ENCODE measurements at regions not wholly inside any gene's neighbourhood (a gene's known extent, or its start where the extent isn't known, plus 50 kb on each side); places are given as distances from the start of the nearest gene placed in this dataset.
"Not testable (repeated sequence)": the region's sequence is repeated elsewhere in the genome, so short reads cannot be mapped to it uniquely, and the experiment has no call there.

DNA sequence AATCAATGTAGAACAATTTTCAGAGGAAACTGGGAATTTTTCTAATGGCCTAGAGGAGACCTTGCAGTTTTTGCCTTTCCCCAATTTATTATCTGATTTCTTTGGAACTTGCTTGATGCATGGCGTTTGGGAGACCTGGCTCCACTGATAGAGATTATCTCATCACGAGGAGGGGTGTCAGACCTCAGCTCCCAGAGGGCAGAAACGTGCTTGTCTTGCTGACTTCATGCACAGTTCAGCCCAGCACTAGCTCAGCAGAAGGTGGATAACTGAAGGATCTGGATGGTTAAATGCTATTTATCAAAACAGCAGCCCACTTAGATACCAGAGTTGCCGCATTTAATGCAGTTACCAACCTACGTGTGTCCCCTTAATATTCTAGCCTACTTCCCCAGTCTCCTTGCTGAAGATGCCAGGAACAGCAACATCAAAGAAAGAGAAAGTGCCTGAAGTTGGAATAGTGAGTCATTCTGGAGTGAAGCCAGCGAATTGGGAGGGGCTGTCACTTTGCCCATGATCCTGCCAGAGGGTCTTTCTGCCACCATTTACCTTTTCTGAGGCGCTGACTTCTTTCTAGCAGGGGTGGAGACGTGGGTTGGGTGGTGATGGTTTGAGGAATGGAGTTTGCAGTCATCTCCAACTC, 133.5 kb upstream of the CADM1 start:
- no peak overlapping the region for H3K4me3 ChIP-seq

DNA sequence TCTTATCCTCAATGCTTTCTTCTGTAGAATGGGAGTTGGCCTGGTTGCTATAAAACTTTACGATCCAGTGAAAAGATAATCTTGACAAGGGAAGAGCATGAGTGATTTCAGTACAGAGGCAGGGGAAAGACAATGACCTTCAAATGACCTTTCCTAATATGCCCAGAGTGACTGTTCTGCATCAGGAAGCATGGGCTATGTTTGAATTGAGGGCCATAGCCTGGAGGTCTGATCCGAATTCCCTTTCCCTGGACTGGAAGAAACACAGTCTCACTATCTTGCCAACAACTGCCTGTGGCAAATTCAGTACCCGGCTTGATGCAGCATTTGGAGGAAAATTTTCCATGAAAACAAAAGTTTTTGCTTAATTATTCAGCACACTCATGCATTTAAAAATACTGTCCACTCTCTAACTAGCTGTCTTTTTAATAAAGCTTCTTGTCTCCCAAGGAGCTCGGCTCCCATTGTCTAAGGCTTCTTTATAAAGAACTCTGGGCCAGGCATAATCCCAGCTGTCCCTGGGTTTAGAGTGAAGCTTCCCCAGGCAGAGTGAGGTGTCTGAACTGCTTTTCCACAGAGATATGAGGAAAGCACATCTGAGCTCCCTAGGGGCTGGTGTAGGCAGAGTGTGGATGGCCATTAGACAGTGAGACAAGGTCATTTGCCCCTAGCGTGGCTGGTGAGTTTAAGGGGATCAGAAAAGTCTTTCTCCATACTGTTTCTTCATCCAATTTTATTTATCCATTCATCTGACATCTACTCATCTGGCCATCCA, 132.7 kb upstream of the CADM1 start:
- ATAC-seq: no peak
- Histone ChIP-seq H3K27ac (no peak overlapping the region), H3K36me3 (no peaks in the 10 kb centered on the region), H3K27me3 (peaks cover 3% of the 10 kb centered on the region), H3K4me3 (no peak overlapping the region), H3K4me1 (no peaks in the 10 kb centered on the region), H3K9me3 (no peaks in the 10 kb centered on the region)
- WGBS, 2 donors (ENCODE audit: low coverage in 1 of 2): 74 to 89% methylated on average over 4 to 5 of the region's 5 CpGs
- TF ChIP-seq EP300 (IDR thresholded peaks at IDR 0.05): no peak
- no peak for TF ChIP-seq POLR2A (IDR thresholded peaks at IDR 0.05)
- TF ChIP-seq POLR2AphosphoS5 (IDR thresholded peaks at IDR 0.05): no peak
- TF ChIP-seq, protein P1, sequence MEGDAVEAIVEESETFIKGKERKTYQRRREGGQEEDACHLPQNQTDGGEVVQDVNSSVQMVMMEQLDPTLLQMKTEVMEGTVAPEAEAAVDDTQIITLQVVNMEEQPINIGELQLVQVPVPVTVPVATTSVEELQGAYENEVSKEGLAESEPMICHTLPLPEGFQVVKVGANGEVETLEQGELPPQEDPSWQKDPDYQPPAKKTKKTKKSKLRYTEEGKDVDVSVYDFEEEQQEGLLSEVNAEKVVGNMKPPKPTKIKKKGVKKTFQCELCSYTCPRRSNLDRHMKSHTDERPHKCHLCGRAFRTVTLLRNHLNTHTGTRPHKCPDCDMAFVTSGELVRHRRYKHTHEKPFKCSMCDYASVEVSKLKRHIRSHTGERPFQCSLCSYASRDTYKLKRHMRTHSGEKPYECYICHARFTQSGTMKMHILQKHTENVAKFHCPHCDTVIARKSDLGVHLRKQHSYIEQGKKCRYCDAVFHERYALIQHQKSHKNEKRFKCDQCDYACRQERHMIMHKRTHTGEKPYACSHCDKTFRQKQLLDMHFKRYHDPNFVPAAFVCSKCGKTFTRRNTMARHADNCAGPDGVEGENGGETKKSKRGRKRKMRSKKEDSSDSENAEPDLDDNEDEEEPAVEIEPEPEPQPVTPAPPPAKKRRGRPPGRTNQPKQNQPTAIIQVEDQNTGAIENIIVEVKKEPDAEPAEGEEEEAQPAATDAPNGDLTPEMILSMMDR (IDR thresholded peaks at IDR 0.05): no peak

More for the DNA sequence above, 133.5 kb upstream of the CADM1 start:
- no peak for TF ChIP-seq POLR2AphosphoS5 (IDR thresholded peaks at IDR 0.05)
- no peak for TF ChIP-seq EP300 (IDR thresholded peaks at IDR 0.05)
- no peak for TF ChIP-seq POLR2A (IDR thresholded peaks at IDR 0.05)
- TF ChIP-seq, protein P1 (IDR thresholded peaks at IDR 0.05): no peak
- Histone ChIP-seq H3K9me3 (no peaks in the 10 kb centered on the region), H3K27me3 (no peaks in the 10 kb centered on the region), H3K27ac (no peak overlapping the region), H3K36me3 (no peaks in the 10 kb centered on the region), H3K4me1 (no peaks in the 10 kb centered on the region)
- 48 to 50% methylated on average over 2 to 8 of the region's 8 CpGs for WGBS, 2 donors (ENCODE audit: low coverage in 1 of 2)
- ATAC-seq: no peak

DNA sequence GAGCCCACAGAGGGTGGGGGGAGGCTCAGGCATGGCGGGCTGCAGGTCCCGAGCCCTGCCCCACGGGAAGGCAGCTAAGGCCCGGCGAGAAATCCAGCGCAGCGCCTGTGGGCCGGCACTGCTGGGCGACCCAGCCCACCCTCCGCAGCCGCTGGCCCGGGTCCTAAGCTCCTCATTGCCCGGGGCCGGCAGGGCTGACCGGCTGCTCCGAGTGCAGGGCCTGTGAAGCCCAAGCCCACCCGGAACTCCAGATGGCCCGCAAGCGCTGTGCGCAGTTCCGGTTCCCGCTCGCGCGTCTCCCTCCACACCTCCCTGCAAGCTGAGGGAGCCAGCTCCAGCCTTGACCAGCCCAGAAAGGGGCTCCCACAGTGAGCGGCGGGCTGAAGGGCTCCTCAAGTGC, 129.8 kb upstream of the CADM1 start:
- not testable (repeated sequence) for H3K4me1 ChIP-seq, H3K36me3 ChIP-seq, H3K9me3 ChIP-seq, ATAC-seq, H3K27ac ChIP-seq, H3K4me3 ChIP-seq
- peaks cover 17% of the 10 kb centered on the region for H3K27me3 ChIP-seq
- WGBS, 2 donors (ENCODE audit: low coverage in 1 of 2): 93 to 100% methylated on average over 2 to 3 of the region's 27 CpGs

DNA sequence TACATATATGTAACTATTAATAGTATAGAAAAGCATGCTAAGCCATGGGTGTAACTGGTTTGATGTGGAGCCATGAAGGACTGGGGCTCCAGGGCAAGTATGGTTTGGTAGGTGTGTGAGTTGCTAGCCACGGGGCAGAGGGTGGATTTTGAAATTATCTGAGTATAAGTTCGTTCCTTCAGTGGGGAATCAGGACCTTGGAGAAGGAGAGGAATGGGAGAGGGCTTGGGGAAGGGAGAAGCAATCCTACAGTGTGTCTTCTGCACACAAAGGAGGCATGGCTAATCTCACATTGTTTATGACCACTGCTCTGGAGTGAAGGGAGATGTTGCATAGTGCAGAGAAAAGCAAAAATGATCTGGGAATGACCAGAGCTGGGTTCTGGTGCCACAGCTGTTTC, 127.8 kb upstream of the CADM1 start:
- no peaks in the 10 kb centered on the region for H3K36me3 ChIP-seq
- peaks cover 17% of the 10 kb centered on the region for H3K27me3 ChIP-seq
- WGBS, 2 donors (ENCODE audit: low coverage in 1 of 2): 56 to 100% methylated on average over 2 of the region's 2 CpGs
- no peak overlapping the region for H3K27ac ChIP-seq
- H3K9me3 ChIP-seq: no peaks in the 10 kb centered on the region
- TF ChIP-seq, protein P1 (IDR thresholded peaks at IDR 0.05): no peak
- TF ChIP-seq EP300 (IDR thresholded peaks at IDR 0.05) (no peak), POLR2A (IDR thresholded peaks at IDR 0.05) (no peak)
- H3K4me3 ChIP-seq: no peak overlapping the region
- ATAC-seq: no peak
- no peaks in the 10 kb centered on the region for H3K4me1 ChIP-seq

DNA sequence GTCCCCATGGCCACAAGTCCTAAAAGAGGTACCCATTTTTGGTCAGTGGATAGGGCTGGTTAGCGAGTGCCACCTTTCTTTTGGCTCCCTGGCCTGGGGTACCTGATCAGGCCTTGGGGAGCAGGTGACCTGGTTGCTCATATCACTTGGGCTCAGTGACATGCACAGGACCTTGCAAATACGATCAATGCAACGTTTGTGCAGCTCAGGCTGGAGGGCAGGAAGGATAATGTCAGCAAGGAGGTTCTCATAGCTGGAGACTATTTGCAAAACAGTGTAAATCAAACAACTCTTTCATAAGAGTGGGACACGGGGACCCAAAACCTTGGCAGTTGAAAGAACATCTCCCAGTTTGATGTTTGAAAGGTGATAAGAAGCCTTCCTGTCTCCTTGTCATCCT, 127.4 kb upstream of the CADM1 start:
- Histone ChIP-seq H3K36me3 (no peaks in the 10 kb centered on the region), H3K27me3 (peaks cover 17% of the 10 kb centered on the region), H3K27ac (no peak overlapping the region), H3K4me1 (no peaks in the 10 kb centered on the region), H3K9me3 (no peaks in the 10 kb centered on the region), H3K4me3 (no peak overlapping the region)
- 83 to 100% methylated on average over 1 of the region's 4 CpGs for WGBS, 2 donors (ENCODE audit: low coverage in 1 of 2)
- TF ChIP-seq, protein P1 (IDR thresholded peaks at IDR 0.05): no peak
- TF ChIP-seq EP300 (IDR thresholded peaks at IDR 0.05) (no peak), POLR2AphosphoS5 (IDR thresholded peaks at IDR 0.05) (no peak), POLR2A (IDR thresholded peaks at IDR 0.05) (no peak)
- ATAC-seq: no peak

Data from gastroesophageal sphincter (tissue), 4 donors.